Pons (tissue), 1 donor: ENCODE measurements at regions not wholly inside any gene's neighbourhood (a gene's known extent, or its start where the extent isn't known, plus 50 kb on each side); places are given as distances from the start of the nearest gene placed in this dataset.

Experiments used
- DNase-seq: peaks from one replicate; pipeline ENCODE4 v3.0.0-alpha.2; 2016; ENCODE audit warnings: low spot score

- no peak for DNase-seq
These were observed 294.2 kb upstream of the PTGER4 start for GRCh38 chr5:40385544-40385943.

- peak; percentile 31 for DNase-seq
These were observed 294.8 kb upstream of the PTGER4 start for GRCh38 chr5:40384782-40385390.

DNA sequence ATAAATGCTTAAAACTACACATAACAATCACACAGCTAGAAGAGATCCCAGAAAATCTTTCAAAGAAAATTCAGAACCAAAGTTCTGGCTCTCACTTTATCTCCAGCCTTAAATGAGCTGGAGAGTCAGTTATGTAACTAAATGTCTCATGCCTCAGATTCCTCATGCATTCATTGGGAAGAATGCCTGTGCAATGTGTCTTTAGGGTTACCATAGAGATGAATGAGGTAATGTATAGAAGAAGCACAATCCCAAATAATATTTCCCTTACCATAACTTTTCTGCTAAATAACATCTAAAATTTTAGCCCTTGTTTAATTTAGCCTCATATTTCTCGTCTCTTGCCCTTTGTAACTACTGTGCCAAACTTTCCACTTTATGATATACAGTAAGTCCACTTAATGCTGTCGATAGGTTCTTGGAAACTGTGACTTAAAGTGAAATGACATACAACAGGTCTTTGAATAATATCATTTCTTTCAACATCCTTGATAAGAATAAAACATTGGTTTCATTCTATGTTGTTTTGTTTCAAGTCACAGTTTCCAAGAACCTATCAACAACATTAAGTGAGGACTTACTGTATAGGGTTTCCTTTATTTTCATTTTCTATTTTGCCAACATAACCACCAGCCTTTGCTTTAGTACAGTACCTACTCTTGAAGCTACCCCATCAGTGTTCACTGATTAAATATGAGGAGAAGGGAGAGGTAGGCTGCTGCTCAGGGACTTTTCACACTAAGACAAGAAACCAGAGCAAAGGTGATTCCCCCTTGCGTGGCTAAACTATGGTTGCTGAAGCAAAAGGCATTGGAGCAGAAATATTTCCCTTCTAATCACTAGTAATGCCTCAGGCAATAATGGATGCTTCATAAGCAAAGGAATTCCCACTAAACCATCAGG, 295.7 kb upstream of the PTGER4 start:
- DNase-seq: no peak

GRCh38 chr5:40381676-40382363, 297.9 kb upstream of the PTGER4 start:
- DNase-seq: no peak

DNA sequence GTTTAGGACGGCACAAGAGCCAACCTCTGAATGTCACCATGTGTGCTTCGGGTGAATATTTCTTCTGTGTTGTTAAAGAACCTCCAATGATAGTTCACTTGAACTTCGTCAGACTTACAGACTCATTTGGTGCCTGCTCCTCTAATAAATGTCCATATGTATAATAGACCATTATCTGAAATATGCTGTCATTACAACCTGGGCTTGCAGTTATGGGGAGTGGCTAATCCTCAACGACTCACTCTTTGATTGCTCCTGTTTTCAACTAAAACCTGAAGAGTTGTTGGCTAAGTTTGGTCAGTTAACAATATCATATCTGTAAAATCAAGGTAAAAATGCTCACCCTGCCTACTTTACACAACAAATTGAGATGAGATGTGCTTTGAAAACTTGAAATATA, 298.7 kb upstream of the PTGER4 start:
- DNase-seq: no peak

DNA sequence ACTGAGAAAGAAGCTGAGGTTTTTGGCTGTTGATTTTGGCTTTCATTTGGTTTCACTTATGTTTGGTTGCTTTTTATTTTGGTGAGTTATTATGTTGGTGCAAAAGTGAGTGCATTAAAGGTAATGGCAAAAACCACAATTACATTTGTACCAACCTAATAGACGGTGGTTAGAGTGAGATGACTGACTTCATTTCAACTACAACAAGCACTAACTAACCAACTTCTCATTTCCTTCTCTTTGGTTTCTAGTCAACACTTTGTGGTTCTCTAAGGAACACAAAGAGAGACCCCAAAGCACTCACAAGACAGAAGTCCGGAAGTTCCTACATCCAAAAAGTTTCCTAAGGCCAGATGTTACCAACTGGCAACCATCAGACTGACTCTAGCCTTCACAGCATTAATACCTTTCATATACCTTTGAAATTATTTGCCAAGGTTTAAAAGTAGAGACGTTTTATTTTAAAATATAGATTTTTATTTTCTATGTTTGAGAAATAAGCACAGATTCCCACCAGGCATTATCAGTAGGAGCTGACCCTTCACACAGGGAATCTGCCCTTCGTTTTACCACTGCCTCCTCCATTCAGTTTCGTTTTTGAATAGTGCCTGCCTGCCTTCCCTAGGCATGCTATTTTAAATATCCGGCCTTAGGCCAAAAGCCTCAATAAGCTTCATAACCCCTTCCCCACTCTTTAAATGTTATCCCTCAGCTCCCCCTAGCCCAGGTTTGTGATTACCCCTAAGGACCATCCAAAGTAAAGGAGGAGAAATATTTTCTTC, 301.1 kb upstream of the PTGER4 start:
- DNase-seq: peak; percentile 34

DNA sequence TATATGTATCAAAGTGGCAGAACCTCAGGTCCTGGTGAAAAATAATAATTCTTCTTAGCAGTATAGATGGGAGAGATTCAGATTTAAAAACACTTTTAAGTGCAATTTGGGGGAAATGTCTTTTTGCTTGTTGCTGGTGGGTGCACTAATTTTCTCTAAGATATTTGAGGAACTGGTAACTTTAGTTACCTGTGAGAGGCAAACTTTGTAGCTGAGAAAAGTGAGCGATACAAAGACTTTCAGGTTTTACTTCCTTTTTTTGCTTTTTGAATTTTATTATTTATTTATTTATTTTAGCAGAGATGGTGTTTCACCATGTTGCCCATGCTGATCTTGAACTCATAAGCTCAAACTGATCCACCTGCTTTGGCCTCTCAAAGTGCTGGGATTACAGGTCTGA, 303.1 kb upstream of the PTGER4 start:
- DNase-seq: no peak

- DNase-seq: no peak
These were observed 304.9 kb upstream of the PTGER4 start for GRCh38 chr5:40374853-40375252.

DNA sequence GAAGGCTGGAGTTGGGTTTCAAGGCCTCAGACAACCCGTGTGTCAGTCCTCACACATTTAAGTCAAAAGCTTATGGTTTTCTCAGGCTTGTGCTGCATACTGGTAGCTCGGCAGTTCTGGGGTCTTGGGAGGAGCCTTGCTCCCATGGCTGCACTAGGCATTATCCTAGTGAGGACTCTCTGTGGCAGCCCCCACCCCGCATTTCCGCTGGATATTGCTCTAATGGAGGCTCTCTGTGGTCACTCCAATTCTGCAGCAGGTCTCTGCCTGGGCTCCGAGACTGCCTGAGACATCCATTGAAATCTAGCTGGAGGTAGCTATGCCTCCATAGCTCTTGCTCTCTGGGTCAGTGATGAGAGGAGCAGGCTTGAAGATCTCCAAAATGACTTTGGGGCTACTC, 311.5 kb upstream of the PTGER4 start:
- no peak for DNase-seq

GRCh38 chr5:40367255-40367654, 312.5 kb upstream of the PTGER4 start:
- no peak for DNase-seq

- DNase-seq: no peak
These were observed 314.1 kb upstream of the PTGER4 start for GRCh38 chr5:40365342-40366330.

DNA sequence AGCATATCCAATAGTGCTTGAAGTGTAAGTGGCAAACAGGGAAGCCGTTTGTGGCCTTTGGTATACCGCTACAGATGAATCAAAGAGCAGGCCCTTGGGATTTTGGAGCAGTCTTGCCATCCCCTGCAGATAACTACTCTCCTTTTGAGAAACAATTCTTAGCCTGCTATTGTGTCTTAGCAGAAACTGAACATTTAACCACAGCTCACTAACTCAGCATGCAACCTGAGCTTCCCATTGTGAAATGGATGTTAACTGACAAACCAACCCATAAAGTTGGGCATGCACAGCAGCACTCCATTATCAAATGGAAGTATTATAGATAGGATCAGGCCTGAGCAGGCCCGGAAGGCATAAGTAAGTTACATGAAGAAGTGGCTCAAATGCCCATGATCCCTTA, 315.3 kb upstream of the PTGER4 start:
- no peak for DNase-seq

- DNase-seq: no peak
These were observed 318.3 kb upstream of the PTGER4 start for GRCh38 chr5:40361378-40361777.

DNA sequence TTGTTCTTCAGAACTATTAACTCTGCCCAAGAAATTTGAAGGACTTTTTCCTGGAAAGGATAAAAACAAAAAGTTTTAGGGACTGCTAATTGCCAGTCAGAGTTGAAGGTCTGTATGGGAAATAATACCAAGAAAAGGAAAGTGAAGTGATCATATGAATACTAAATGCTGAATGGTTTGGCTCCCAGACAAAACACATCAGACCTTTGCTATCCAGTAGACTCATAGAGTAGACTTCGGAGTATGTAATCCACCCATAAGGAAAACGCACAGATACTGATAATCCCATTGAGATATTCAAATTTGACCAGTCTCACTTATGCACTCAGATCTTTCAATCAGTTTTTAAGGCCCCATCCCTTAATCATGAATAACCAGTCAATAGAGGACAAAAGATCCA, 319.0 kb upstream of the PTGER4 start:
- no peak for DNase-seq

DNA sequence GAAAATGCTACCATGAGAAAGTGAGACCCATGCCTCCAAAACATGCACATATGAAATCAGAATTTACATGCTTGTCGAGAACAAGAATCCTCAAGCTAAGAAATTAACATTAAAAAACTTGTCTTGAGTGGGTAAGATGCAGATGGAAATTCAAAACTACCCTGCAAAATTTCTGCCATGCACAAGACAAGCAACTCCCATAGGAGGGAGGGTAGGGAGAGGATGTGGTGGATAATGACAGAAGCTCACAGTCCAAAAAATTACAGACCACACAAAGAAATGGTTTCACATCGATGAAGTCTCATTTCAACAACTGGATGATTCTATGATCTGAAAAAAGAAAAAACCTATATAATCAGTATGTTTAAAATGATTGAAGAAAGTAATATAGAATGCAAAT, 319.9 kb upstream of the PTGER4 start:
- no peak for DNase-seq

DNA sequence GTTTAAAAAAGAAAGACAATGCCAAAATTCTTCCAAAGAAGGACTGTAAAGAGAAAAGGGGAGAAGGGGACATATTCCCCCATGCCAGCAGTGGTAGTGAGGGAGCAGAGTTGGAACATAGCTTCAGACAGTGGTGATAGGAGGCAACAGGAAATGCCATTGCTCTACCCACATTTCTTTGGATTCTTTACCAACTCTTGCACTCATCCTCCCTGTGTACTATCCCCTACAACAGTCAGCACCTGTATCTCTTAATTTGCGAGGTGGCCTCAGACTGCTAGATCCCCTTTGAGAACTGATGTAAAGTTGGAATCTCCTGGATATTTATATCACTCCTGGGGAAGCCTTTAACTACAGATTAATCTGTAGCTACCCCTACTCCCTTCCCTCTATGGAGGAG, 320.6 kb upstream of the PTGER4 start:
- DNase-seq: no peak

- no peak for DNase-seq
These were observed 323.5 kb upstream of the PTGER4 start for GRCh38 chr5:40356248-40356647.

DNA sequence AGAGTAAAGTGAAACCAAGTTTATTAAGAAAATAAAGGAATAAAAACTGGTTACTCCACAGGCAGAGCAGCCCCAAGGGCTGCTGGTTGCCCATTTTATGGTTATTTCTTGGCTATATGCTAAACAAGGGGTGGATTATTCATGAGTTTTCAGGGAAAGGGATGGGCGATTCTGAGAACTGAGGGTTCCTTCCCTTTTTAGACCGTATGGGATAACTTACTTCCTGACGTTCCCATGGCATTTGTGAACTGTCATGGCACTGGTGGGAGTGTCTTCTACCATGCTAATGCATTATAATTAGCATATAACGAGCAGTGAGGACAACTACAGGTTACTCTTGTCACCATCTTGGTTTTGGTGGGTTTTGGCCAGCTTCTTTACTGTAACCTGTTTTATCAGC, 323.9 kb upstream of the PTGER4 start:
- no peak for DNase-seq

GRCh38 chr5:40355181-40355580, 324.5 kb upstream of the PTGER4 start:
- DNase-seq: no peak

DNA sequence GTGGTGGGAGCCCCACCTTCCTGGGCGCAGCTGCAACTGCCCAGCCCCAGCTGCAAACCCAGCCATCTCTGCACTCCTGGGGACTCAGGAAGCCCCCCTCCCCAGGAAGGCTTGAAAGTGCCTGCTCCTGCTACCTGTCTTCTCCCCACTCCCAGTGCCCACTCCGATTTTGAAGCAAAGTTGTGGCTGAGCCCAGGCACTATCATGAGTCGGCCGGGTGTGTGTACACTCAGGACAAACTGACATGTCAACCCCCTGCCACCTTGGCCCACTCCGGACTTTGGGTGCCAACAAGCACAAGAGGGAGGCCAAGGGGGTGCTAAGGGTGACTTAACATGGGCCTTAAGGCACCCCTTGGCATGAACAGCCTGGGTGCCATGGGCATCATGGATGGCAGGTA, 325.5 kb upstream of the PTGER4 start:
- no peak for DNase-seq

DNA sequence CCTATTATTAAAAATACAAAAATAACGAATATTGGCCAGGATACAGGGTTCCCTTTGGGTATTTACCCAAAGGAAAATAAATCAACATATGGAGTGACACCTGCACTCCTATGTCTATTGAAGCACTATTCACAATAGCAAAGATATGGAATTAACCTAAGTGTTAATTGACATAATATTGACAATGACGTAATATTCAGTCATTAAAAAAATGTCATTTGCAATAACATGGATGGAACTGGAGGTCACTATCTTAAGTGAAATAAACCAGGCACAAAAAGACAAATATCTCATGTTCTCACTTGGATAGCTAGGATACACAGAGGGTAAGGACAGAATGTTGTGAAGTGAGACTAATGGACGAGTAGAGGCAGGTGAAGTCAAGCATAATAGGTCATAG, 326.3 kb upstream of the PTGER4 start:
- DNase-seq: no peak
